Esophagus (tissue), 2 donors: ENCODE measurements at regions not wholly inside any gene's neighbourhood (a gene's known extent, or its start where the extent isn't known, plus 50 kb on each side); places are given as distances from the start of the nearest gene placed in this dataset.
"Not testable (repeated sequence)": the region's sequence is repeated elsewhere in the genome, so short reads cannot be mapped to it uniquely, and the experiment has no call there.

Experiments used
- H3K27ac ChIP-seq, 2 donors: one replicate each; pipeline ENCODE4 v1.5.1; 2013; ENCODE audit warnings: low read depth in 2 of 2, mild to moderate bottlenecking in 2 of 2, inconsistent platforms in 1 of 2, low read length in 1 of 2, moderate library complexity in 1 of 2
- H3K27me3 ChIP-seq, 2 donors: one replicate each; pipeline ENCODE4 v1.6.1; 2013; ENCODE audit warnings: low read length in 2 of 2, control low read depth in 1 of 2, mild to moderate bottlenecking in 1 of 2; ENCODE audit not compliant: insufficient read depth in 2 of 2, control insufficient read depth in 1 of 2
- H3K36me3 ChIP-seq, 2 donors: one replicate each; pipeline ENCODE4 v1.6.1; 2013; ENCODE audit warnings: low read length in 1 of 2; ENCODE audit not compliant: control insufficient read depth in 2 of 2, insufficient read depth in 2 of 2
- H3K4me1 ChIP-seq, 2 donors: one replicate each; pipeline ENCODE4 v1.6.1; 2013; ENCODE audit warnings: low read length in 1 of 2; ENCODE audit not compliant: control insufficient read depth in 2 of 2, insufficient read depth in 2 of 2
- H3K4me3 ChIP-seq, 2 donors: one replicate each; pipeline ENCODE4 v1.5.1; 2013; ENCODE audit warnings: low read length in 2 of 2, mild to moderate bottlenecking in 2 of 2, low read depth in 1 of 2, moderate library complexity in 1 of 2
- H3K9me3 ChIP-seq, 2 donors: one replicate each; pipeline ENCODE4 v1.6.1; 2013; ENCODE audit warnings: mild to moderate bottlenecking in 2 of 2, low read depth in 1 of 2, low read length in 1 of 2, moderate library complexity in 1 of 2; ENCODE audit not compliant: control insufficient read depth in 2 of 2, insufficient read depth in 1 of 2
- WGBS, 2 donors: extraction: QIAGEN DNeasy Blood & Tissue Kit; methylation state at CpG; one replicate each; pipeline ENCODE4 v1.1.7; 2013; 5-methylcytosine and 5-hydroxymethylcytosine counted together
- donor health status: healthy with polysubstance abuse.
- donor health status: Bipolar disorder and iron deficiency.

- Histone ChIP-seq H3K27me3 (no peaks in the 10 kb centered on the region), H3K9me3 (no peaks in the 10 kb centered on the region), H3K27ac (peak overlapping the region; percentile 60 to 86), H3K4me3 (no peak overlapping the region), H3K4me1 (peaks cover 2 to 19% of the 10 kb centered on the region in 2 donors), H3K36me3 (no peaks in the 10 kb centered on the region)
- 53 to 54% methylated on average over 4 of the region's 4 CpGs for WGBS, 2 donors
Measured at GRCh38 chr1:58941471-58942289, 157.8 kb upstream of the JUN start.

DNA sequence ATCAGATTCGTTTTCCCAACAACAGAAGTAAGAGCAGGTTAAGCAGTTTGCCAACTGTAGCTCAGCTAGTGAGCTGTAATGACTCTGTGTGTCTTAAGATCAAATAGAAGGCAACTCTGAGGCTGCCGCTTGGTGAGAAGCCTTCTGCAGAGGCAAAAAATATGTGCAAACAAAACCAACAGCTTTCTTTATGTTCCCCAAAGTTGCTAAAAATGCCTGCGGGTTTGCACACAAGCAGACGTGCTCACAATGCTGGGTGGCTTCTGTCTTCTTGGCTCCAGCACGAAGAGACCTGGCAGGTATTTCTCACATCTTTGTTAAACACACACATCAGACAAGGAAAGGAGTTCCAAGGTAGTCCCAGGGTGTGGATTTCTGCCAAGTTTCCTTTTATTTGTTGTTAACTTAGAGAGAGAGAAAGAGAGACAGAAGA is 158.9 kb upstream of the JUN start:
- WGBS, 2 donors, result 24 to 35% methylated on average over 5 of the region's 5 CpGs
- Histone ChIP-seq H3K36me3 (no peaks in the 10 kb centered on the region), H3K9me3 (no peaks in the 10 kb centered on the region), H3K27ac (peak overlapping the region; percentile 86 to 90), H3K4me3 (no peak overlapping the region), H3K27me3 (no peaks in the 10 kb centered on the region), H3K4me1 (peaks cover 2 to 19% of the 10 kb centered on the region in 2 donors)

DNA sequence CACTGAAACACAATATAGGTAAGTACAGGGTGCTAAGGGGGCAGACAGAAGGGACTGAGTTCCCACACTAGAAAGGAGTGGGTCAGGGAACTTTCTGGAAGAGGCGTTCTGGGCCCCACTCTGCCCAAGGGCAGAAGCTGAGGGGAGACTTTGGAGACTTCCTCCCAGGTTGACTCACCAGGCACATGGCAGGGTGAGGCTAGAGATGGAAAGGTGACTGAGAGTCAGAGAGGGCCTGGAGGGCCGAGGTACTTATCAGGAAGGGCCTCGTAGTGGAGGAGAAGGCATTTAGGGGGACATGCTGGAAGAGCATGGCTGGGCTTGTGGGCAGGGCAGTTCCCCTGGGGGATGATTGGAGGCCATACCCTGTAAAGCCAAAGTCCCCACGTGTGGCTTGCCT is 159.9 kb upstream of the JUN start:
- H3K4me3 ChIP-seq, result no peak overlapping the region
- peaks cover 2 to 19% of the 10 kb centered on the region in 2 donors for H3K4me1 ChIP-seq
- no peaks in the 10 kb centered on the region for H3K36me3 ChIP-seq
- 64 to 83% methylated on average over 4 of the region's 4 CpGs for WGBS, 2 donors
- H3K9me3 ChIP-seq, result no peaks in the 10 kb centered on the region
- no peaks in the 10 kb centered on the region for H3K27me3 ChIP-seq
- peak overlapping the region in 1 of 2 donors; percentile 17 for H3K27ac ChIP-seq

DNA sequence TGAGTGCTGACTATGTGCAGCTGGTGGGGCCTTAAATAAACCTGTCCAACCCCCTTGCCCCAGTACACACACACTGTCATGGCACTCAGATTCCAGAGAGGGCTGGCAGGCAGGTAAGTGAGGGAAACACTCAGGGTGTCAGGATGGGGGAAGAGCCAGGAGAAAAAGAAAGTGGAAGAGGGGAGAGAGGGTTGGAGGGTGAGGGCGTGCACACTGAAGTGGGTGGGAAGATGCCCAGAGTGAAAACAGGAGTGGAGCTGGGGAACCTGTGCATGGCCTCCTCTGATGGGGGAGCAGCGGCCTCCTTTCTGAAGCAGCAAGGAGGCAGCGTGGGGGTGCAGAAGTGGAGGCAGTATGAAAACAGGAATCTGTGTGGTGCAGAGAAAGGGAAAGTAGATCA is 160.6 kb upstream of the JUN start:
- WGBS, 2 donors, result 88 to 95% methylated on average over 3 of the region's 3 CpGs
- H3K27ac ChIP-seq, result no peak overlapping the region

DNA sequence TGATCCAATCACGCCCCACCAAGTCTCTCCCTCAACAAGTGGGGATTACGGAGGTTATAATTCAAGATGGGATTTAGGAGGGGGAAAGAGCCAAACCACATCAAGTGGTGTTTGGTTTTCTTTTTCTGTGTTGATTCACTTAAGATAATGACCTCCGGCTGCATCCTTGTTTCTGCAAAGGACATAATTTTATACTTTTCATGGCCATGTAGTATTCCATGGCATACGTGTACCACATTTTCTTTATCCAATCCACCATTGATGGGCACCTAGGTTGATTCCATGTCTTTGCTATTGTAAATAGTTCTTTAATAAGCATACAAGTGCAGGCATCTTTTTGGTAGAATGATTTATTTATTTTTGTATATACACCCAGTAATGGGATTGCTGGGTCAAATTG is 162.5 kb upstream of the JUN start:
- Histone ChIP-seq H3K27me3 (no peaks in the 10 kb centered on the region), H3K4me3 (no peak overlapping the region), H3K36me3 (no peaks in the 10 kb centered on the region), H3K4me1 (peaks cover 1 to 14% of the 10 kb centered on the region in 2 donors), H3K27ac (no peak overlapping the region), H3K9me3 (no peaks in the 10 kb centered on the region)
- 95% methylated on average over 4 of the region's 4 CpGs for WGBS, 2 donors

More for the DNA sequence above, 160.6 kb upstream of the JUN start:
- Histone ChIP-seq H3K36me3 (no peaks in the 10 kb centered on the region), H3K9me3 (no peaks in the 10 kb centered on the region), H3K27me3 (no peaks in the 10 kb centered on the region), H3K4me3 (no peak overlapping the region), H3K4me1 (peaks cover 2 to 19% of the 10 kb centered on the region in 2 donors)

GRCh38 chr1:58948671-58949070 is 164.8 kb upstream of the JUN start:
- peaks cover 0 to 7% of the 10 kb centered on the region in 2 donors for H3K4me1 ChIP-seq
- H3K9me3 ChIP-seq, result no peaks in the 10 kb centered on the region
- peaks cover 0 to 2% of the 10 kb centered on the region in 2 donors for H3K27me3 ChIP-seq
- H3K4me3 ChIP-seq, result no peak overlapping the region
- no peaks in the 10 kb centered on the region for H3K36me3 ChIP-seq
- no peak overlapping the region for H3K27ac ChIP-seq

GRCh38 chr1:58949551-58950220 is 165.8 kb upstream of the JUN start:
- no peak overlapping the region for H3K4me3 ChIP-seq
- WGBS, 2 donors, result 95 to 96% methylated on average over 3 of the region's 3 CpGs
- peaks cover 0 to 2% of the 10 kb centered on the region in 2 donors for H3K27me3 ChIP-seq
- H3K27ac ChIP-seq, result no peak overlapping the region
- no peaks in the 10 kb centered on the region for H3K36me3 ChIP-seq
- no peaks in the 10 kb centered on the region for H3K4me1 ChIP-seq
- no peaks in the 10 kb centered on the region for H3K9me3 ChIP-seq

DNA sequence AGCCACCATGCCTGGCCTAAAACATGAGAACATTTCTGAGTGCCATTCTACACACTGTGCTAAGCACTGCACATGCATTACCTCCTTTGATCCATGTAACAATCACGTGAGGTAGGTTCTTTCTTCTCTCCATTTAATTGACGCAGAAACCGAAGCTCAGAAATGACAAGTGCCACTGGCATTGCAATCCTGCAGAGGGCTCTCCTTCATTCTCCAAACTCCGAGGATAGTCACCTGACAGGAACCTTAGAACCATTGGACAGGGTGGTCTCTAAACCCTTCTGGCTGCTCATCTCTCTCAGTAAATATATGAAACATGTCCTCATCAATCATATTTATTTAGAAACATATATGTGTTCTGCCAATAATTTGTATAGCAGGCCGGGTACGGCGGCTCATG is 167.1 kb upstream of the JUN start:
- H3K9me3 ChIP-seq, result no peaks in the 10 kb centered on the region
- WGBS, 2 donors, result 88 to 92% methylated on average over 7 of the region's 7 CpGs
- peaks cover 0 to 2% of the 10 kb centered on the region in 2 donors for H3K27me3 ChIP-seq
- no peak overlapping the region for H3K4me3 ChIP-seq
- H3K27ac ChIP-seq, result no peak overlapping the region
- no peaks in the 10 kb centered on the region for H3K36me3 ChIP-seq
- no peaks in the 10 kb centered on the region for H3K4me1 ChIP-seq

- H3K9me3 ChIP-seq, H3K4me1 ChIP-seq, H3K27ac ChIP-seq, H3K36me3 ChIP-seq, H3K4me3 ChIP-seq, H3K27me3 ChIP-seq: not testable (repeated sequence)
- 94 to 96% methylated on average over 1 of the region's 1 CpG for WGBS, 2 donors
Measured at GRCh38 chr1:58953951-58954350, 170.1 kb upstream of the JUN start.

- not testable (repeated sequence) for H3K27ac ChIP-seq, H3K4me1 ChIP-seq
- 78 to 95% methylated on average over 2 of the region's 2 CpGs for WGBS, 2 donors
Measured at GRCh38 chr1:58963287-58963686, 179.4 kb upstream of the JUN start.

More at GRCh38 chr1:58963287-58963686, 179.4 kb upstream of the JUN start:
- not testable (repeated sequence) for H3K36me3 ChIP-seq, H3K27me3 ChIP-seq, H3K9me3 ChIP-seq, H3K4me3 ChIP-seq
